Omental fat pad (tissue), 3 donors: ENCODE measurements at regions not wholly inside any gene's neighbourhood (a gene's known extent, or its start where the extent isn't known, plus 50 kb on each side); places are given as distances from the start of the nearest gene placed in this dataset.
"Not testable (repeated sequence)": the region's sequence is repeated elsewhere in the genome, so short reads cannot be mapped to it uniquely, and the experiment has no call there.

Experiments used
- ATAC-seq: fragments of 150-250 bp; one replicate; pipeline ENCODE4 v1.9.1; 2016; ENCODE audit warnings: mild to moderate bottlenecking, moderate library complexity; ENCODE audit not compliant: low FRiP score
- DNase-seq: peaks from one replicate; pipeline ENCODE4 v3.0.0-alpha.2; 2019; ENCODE audit warnings: low spot score
- CTCF ChIP-seq, 3 donors: fragments of 450-650 bp; IDR thresholded peaks; one replicate each; pipeline ENCODE4 v1.5.1; 2016 to 2017; ENCODE audit warnings: antibody characterized with exemption in 3 of 3, mild to moderate bottlenecking in 3 of 3, moderate library complexity in 2 of 3

DNA sequence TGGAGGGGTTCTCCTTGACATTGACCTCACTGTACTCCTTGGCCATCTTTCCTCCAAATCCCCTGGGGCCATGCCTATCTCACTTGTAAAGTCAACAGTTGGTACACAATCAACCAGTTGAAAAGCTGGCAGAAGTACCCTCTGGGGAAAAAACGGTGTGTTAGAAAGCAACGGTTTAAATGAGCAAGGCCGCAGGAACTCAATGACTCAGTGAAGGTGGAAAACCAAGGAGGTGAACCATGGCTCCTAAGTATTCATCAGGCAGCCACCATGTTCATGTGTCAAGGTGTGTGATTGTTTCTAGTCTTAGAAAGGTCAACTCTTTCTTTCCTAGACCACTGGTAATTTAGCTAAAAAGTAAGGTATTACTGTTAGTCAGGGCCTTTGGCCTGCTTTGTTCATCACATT is 130.9 kb upstream of the SATB1 start:
- no peak for ATAC-seq
- no peak for DNase-seq
- no peak for TF ChIP-seq CTCF (IDR thresholded peaks at IDR 0.05)

DNA sequence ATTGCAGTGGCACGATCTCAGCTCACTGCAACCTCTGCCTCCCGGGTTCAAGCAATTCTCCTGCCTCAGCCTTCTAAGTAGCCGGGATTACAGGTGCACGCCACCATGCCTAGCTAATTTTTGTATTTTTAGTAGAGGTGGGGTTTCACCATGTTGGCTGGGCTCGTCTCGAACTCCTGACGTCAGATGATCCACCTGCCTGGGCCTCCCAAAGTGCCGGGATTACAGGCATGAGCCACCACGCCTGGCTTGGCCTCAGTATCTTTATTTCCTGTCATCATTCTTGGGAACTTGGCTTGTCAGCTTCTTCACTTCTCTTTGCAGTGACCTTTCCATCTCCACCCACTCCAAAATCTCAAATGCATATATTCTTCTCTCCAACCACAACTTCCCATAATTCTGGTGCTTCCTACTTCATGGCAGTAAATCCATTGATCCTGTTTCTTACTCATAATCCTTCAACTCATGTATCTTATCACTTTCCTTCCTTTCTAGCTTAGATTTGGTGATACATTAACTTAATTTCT is 127.5 kb upstream of the SATB1 start:
- ATAC-seq, DNase-seq: not testable (repeated sequence)

DNA sequence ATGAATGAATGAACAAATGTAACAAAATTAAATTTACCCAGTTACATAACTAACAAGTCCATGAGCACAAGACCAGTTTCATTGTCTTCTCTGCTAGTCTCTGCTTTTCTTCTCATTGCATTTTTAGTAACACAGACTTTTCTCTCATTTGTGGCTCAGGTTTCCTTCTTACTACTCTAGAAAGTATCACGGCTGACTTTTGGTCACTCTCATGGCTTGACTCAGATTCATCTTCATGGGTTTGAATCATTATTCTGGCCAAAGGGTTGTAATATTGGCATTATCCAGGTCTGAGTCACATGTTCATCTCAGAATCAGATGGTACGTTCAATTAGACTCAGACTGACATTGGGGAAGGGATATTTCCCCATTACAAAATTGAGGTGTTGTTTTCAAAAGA is 121.5 kb upstream of the SATB1 start:
- DNase-seq (no peak), ATAC-seq (no peak)
- TF ChIP-seq CTCF (IDR thresholded peaks at IDR 0.05) = no peak

DNA sequence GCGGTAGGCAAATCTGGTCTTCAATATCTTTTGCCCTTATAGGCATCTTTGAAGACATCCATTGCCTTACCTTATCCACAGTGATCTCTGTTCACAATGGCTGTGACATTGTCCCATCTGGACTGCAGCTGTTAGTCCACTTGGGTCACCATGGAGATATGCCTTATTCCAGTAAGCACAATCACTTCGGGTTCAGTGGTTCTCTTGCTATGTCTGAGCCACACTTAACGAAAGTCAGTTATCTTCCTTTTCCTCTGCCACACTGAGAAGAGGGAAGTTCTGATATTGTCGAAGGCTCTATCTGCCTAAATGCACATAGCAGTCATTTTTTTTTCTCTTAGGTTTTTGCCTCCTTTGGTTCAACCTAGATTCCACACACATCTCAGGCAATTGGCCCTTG is 119.0 kb upstream of the SATB1 start:
- DNase-seq (no peak), ATAC-seq (no peak)
- no peak for TF ChIP-seq CTCF (IDR thresholded peaks at IDR 0.05)

DNA sequence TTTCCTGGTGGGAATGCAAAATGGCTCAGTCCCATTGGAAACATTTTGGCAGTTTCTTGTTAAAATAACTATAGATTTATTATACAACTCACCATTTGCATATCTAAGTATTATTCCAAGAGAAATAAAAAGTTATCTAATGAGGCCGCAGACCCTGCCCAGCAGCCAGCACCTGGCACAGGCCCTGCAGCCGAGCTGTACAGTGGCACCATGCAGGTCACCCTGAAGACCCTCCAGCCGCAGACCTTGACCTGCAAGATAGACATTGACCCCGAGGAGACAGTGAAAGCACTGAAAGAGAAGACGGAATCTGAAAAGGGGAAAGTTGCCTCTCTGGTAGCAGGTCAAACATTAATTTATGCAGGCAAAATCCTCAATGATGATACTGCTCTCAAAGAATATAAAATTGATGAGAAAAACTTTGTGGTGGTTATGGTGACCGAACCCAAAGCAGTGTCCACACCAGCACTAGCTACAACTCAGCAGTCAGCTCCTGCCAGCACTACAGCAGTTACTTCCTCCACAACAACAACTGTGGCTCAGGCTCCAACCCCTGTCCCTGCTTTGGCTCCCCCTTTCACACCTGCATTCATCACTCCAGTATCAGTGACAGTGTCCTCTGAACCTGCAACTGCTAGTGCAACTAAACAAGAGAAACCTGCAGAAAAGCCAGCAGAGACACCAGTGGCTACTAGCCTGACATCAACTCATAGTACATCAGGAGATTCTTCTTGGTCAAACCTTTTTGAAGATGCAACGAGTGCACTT is 113.5 kb upstream of the SATB1 start:
- DNase-seq (no peak), ATAC-seq (no peak)
- no peak for TF ChIP-seq CTCF (IDR thresholded peaks at IDR 0.05)

GRCh38 chr3:18533039-18533438 is 107.9 kb upstream of the SATB1 start:
- ATAC-seq (no peak), DNase-seq (no peak)
- no peak for TF ChIP-seq CTCF (IDR thresholded peaks at IDR 0.05)

DNA sequence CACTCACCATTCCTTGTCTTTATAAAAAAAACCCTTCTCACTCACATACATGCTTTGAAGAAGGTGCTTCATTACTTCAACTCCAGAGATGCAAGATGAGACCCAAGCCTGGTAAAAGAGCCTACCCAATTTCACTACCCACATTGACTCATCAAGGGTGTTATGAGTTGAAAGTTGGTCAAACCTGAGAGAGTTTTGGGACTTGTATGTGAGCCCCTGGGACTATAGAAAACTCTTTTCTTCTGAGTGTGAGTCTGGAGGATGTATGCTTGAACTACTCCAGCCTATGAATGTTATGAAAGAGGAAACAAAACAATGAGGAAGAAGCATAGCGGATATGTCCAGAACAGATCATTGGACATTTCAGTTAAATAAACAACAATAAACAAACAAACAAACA is 106.5 kb upstream of the SATB1 start:
- TF ChIP-seq CTCF (IDR thresholded peaks at IDR 0.05) = no peak
- no peak for ATAC-seq
- no peak for DNase-seq
